Astrocyte (in vitro differentiated cells and primary cell): ENCODE measurements at regions not wholly inside any gene's neighbourhood (a gene's known extent, or its start where the extent isn't known, plus 50 kb on each side); places are given as distances from the start of the nearest gene placed in this dataset.

Experiments used
- CTCF ChIP-seq: IDR thresholded peaks from 2 replicates; pipeline ENCODE4 v1.5.1; 2011; ENCODE audit warnings: low read depth, mild to moderate bottlenecking, inconsistent platforms, low read length, moderate library complexity; ENCODE audit not compliant: insufficient read depth
- EZH2 ChIP-seq: IDR thresholded peaks from 2 replicates; pipeline ENCODE4 v1.6.1; 2012; ENCODE audit warnings: mild to moderate bottlenecking, low read length, inconsistent platforms; ENCODE audit not compliant: insufficient read depth

GRCh38 chr5:166262395-166262794 is 2029.0 kb upstream of the WWC1 start:
- TF ChIP-seq CTCF (no peak), EZH2 (no peak)
